Memory B cell (primary cell): ENCODE measurements at regions not wholly inside any gene's neighbourhood (a gene's known extent, or its start where the extent isn't known, plus 50 kb on each side); places are given as distances from the start of the nearest gene placed in this dataset.

Experiments used
- ATAC-seq: fragments of 150-1000 bp; cut with Tn5 transposase; 2 replicates; pipeline ENCODE4 v1.10.0; 2021; ENCODE audit warnings: low read depth, mild to moderate bottlenecking, moderate library complexity
- DNase-seq, 2 donors: peaks; one replicate each; pipeline ENCODE4 v3.0.0; 2022; ENCODE audit warnings: low spot score in 2 of 2
- H3K27ac Mint-ChIP-seq: one replicate; pipeline ENCODE4 v1.8.0; 2022; ENCODE audit warnings: mild to moderate bottlenecking, moderate library complexity, mixed read lengths
- H3K27me3 Mint-ChIP-seq: one replicate; pipeline ENCODE4 v1.8.0; 2022; ENCODE audit warnings: mixed read lengths
- H3K36me3 Mint-ChIP-seq: one replicate; pipeline ENCODE4 v1.8.0; 2022; ENCODE audit warnings: mild to moderate bottlenecking, mixed read lengths
- H3K4me1 Mint-ChIP-seq: one replicate; pipeline ENCODE4 v1.8.0; 2022; ENCODE audit warnings: mixed read lengths
- H3K4me3 Mint-ChIP-seq: one replicate; pipeline ENCODE4 v1.8.0; 2022; ENCODE audit warnings: mild to moderate bottlenecking, moderate library complexity, mixed read lengths
- H3K9me3 Mint-ChIP-seq: one replicate; pipeline ENCODE4 v1.8.0; 2022; ENCODE audit warnings: mixed read lengths

- H3K27ac Mint-ChIP-seq = no peak overlapping the region
- DNase-seq = no peak
- H3K27me3 Mint-ChIP-seq = no peaks in the 10 kb centered on the region
- H3K4me3 Mint-ChIP-seq = no peak overlapping the region
- H3K36me3 Mint-ChIP-seq = no peaks in the 10 kb centered on the region
- no peak for ATAC-seq
- no peaks in the 10 kb centered on the region for H3K4me1 Mint-ChIP-seq
- peaks cover 18% of the 10 kb centered on the region for H3K9me3 Mint-ChIP-seq
Measured at GRCh38 chr9:30193421-30193820, 2191.0 kb upstream of the ACO1 start.

- H3K27ac Mint-ChIP-seq = no peak overlapping the region
- ATAC-seq (no peak), DNase-seq (no peak)
- H3K27me3 Mint-ChIP-seq = no peaks in the 10 kb centered on the region
- no peaks in the 10 kb centered on the region for H3K36me3 Mint-ChIP-seq
- no peak overlapping the region for H3K4me3 Mint-ChIP-seq
- H3K4me1 Mint-ChIP-seq = no peaks in the 10 kb centered on the region
- peaks cover 7% of the 10 kb centered on the region for H3K9me3 Mint-ChIP-seq
Measured at GRCh38 chr9:30196941-30197340, 2187.5 kb upstream of the ACO1 start.

GRCh38 chr9:30197453-30197852 is 2187.0 kb upstream of the ACO1 start:
- H3K4me1 Mint-ChIP-seq = no peaks in the 10 kb centered on the region
- no peaks in the 10 kb centered on the region for H3K27me3 Mint-ChIP-seq
- no peak overlapping the region for H3K4me3 Mint-ChIP-seq
- DNase-seq (no peak), ATAC-seq (no peak)
- H3K9me3 Mint-ChIP-seq = peaks cover 7% of the 10 kb centered on the region
- H3K27ac Mint-ChIP-seq = no peak overlapping the region
- H3K36me3 Mint-ChIP-seq = no peaks in the 10 kb centered on the region

- peaks cover 7% of the 10 kb centered on the region for H3K9me3 Mint-ChIP-seq
- no peaks in the 10 kb centered on the region for H3K27me3 Mint-ChIP-seq
- no peak overlapping the region for H3K4me3 Mint-ChIP-seq
- no peaks in the 10 kb centered on the region for H3K36me3 Mint-ChIP-seq
- no peak for ATAC-seq
- DNase-seq = no peak
- no peak overlapping the region for H3K27ac Mint-ChIP-seq
- no peaks in the 10 kb centered on the region for H3K4me1 Mint-ChIP-seq
Measured at GRCh38 chr9:30197954-30198353, 2186.5 kb upstream of the ACO1 start.

GRCh38 chr9:30198463-30199309 is 2185.8 kb upstream of the ACO1 start:
- DNase-seq = no peak
- H3K27me3 Mint-ChIP-seq = no peaks in the 10 kb centered on the region
- H3K36me3 Mint-ChIP-seq = no peaks in the 10 kb centered on the region
- H3K4me3 Mint-ChIP-seq = no peak overlapping the region
- peaks cover 10% of the 10 kb centered on the region for H3K9me3 Mint-ChIP-seq
- no peak for ATAC-seq
- no peaks in the 10 kb centered on the region for H3K4me1 Mint-ChIP-seq
- no peak overlapping the region for H3K27ac Mint-ChIP-seq

GRCh38 chr9:30201024-30201423 is 2183.4 kb upstream of the ACO1 start:
- H3K27me3 Mint-ChIP-seq = no peaks in the 10 kb centered on the region
- no peak overlapping the region for H3K27ac Mint-ChIP-seq
- no peaks in the 10 kb centered on the region for H3K36me3 Mint-ChIP-seq
- no peak overlapping the region for H3K4me3 Mint-ChIP-seq
- no peaks in the 10 kb centered on the region for H3K4me1 Mint-ChIP-seq
- DNase-seq (no peak), ATAC-seq (no peak)
- peaks cover 10% of the 10 kb centered on the region for H3K9me3 Mint-ChIP-seq

- Mint-ChIP-seq H3K27ac (no peak overlapping the region), H3K4me1 (no peaks in the 10 kb centered on the region), H3K4me3 (no peak overlapping the region), H3K9me3 (peaks cover 2% of the 10 kb centered on the region), H3K36me3 (no peaks in the 10 kb centered on the region), H3K27me3 (no peaks in the 10 kb centered on the region)
- ATAC-seq = no peak
- no peak for DNase-seq
Measured at GRCh38 chr9:30235068-30235467, 2149.4 kb upstream of the ACO1 start.

- no peak overlapping the region for H3K4me3 Mint-ChIP-seq
- H3K4me1 Mint-ChIP-seq = no peaks in the 10 kb centered on the region
- no peak for DNase-seq
- H3K27me3 Mint-ChIP-seq = no peaks in the 10 kb centered on the region
- no peak overlapping the region for H3K27ac Mint-ChIP-seq
- H3K9me3 Mint-ChIP-seq = no peaks in the 10 kb centered on the region
- no peak for ATAC-seq
- H3K36me3 Mint-ChIP-seq = no peaks in the 10 kb centered on the region
Measured at GRCh38 chr9:30235564-30235963, 2148.9 kb upstream of the ACO1 start.

GRCh38 chr9:30239878-30240277 is 2144.6 kb upstream of the ACO1 start:
- H3K4me1 Mint-ChIP-seq = no peaks in the 10 kb centered on the region
- H3K4me3 Mint-ChIP-seq = no peak overlapping the region
- peaks cover 2% of the 10 kb centered on the region for H3K9me3 Mint-ChIP-seq
- DNase-seq = no peak
- H3K27me3 Mint-ChIP-seq = no peaks in the 10 kb centered on the region
- no peaks in the 10 kb centered on the region for H3K36me3 Mint-ChIP-seq
- H3K27ac Mint-ChIP-seq = no peak overlapping the region
- ATAC-seq = no peak

- Mint-ChIP-seq H3K4me3 (no peak overlapping the region), H3K36me3 (no peaks in the 10 kb centered on the region), H3K27ac (no peak overlapping the region), H3K9me3 (peaks cover 2% of the 10 kb centered on the region), H3K4me1 (no peaks in the 10 kb centered on the region), H3K27me3 (no peaks in the 10 kb centered on the region)
- no peak for DNase-seq
- ATAC-seq = no peak
Measured at GRCh38 chr9:30243467-30243866, 2141.0 kb upstream of the ACO1 start.

- H3K36me3 Mint-ChIP-seq = no peaks in the 10 kb centered on the region
- no peak overlapping the region for H3K27ac Mint-ChIP-seq
- H3K4me3 Mint-ChIP-seq = no peak overlapping the region
- H3K9me3 Mint-ChIP-seq = peaks cover 2% of the 10 kb centered on the region
- ATAC-seq (no peak), DNase-seq (no peak)
- no peaks in the 10 kb centered on the region for H3K27me3 Mint-ChIP-seq
- H3K4me1 Mint-ChIP-seq = no peaks in the 10 kb centered on the region
Measured at GRCh38 chr9:30244877-30245276, 2139.6 kb upstream of the ACO1 start.

GRCh38 chr9:30250872-30251271 is 2133.6 kb upstream of the ACO1 start:
- Mint-ChIP-seq H3K4me1 (no peaks in the 10 kb centered on the region), H3K4me3 (no peak overlapping the region), H3K9me3 (no peaks in the 10 kb centered on the region), H3K27me3 (no peaks in the 10 kb centered on the region), H3K27ac (no peak overlapping the region), H3K36me3 (no peaks in the 10 kb centered on the region)
- ATAC-seq = no peak
- DNase-seq = no peak

- no peaks in the 10 kb centered on the region for H3K27me3 Mint-ChIP-seq
- no peak for ATAC-seq
- no peaks in the 10 kb centered on the region for H3K36me3 Mint-ChIP-seq
- peaks cover 8% of the 10 kb centered on the region for H3K9me3 Mint-ChIP-seq
- no peaks in the 10 kb centered on the region for H3K4me1 Mint-ChIP-seq
- no peak overlapping the region for H3K27ac Mint-ChIP-seq
- DNase-seq = no peak
- H3K4me3 Mint-ChIP-seq = no peak overlapping the region
Measured at GRCh38 chr9:30258094-30258493, 2126.3 kb upstream of the ACO1 start.

- no peaks in the 10 kb centered on the region for H3K27me3 Mint-ChIP-seq
- H3K9me3 Mint-ChIP-seq = peaks cover 9% of the 10 kb centered on the region
- ATAC-seq (no peak), DNase-seq (no peak)
- H3K4me1 Mint-ChIP-seq = no peaks in the 10 kb centered on the region
- H3K36me3 Mint-ChIP-seq = no peaks in the 10 kb centered on the region
- no peak overlapping the region for H3K4me3 Mint-ChIP-seq
- H3K27ac Mint-ChIP-seq = no peak overlapping the region
Measured at GRCh38 chr9:30280229-30280900, 2104.1 kb upstream of the ACO1 start.

- no peak for ATAC-seq
Measured at GRCh38 chr9:30289435-30289834, 2095.0 kb upstream of the ACO1 start.

More at GRCh38 chr9:30289435-30289834, 2095.0 kb upstream of the ACO1 start:
- no peak overlapping the region for H3K27ac Mint-ChIP-seq
- H3K4me1 Mint-ChIP-seq = no peaks in the 10 kb centered on the region
- DNase-seq = no peak
- no peak overlapping the region for H3K4me3 Mint-ChIP-seq
- peaks cover 1% of the 10 kb centered on the region for H3K9me3 Mint-ChIP-seq
- no peaks in the 10 kb centered on the region for H3K27me3 Mint-ChIP-seq
- H3K36me3 Mint-ChIP-seq = no peaks in the 10 kb centered on the region
